ENCODE measurements at regions not wholly inside any gene's neighbourhood (a gene's known extent, or its start where the extent isn't known, plus 50 kb on each side); places are given as distances from the start of the nearest gene placed in this dataset.

DNA sequence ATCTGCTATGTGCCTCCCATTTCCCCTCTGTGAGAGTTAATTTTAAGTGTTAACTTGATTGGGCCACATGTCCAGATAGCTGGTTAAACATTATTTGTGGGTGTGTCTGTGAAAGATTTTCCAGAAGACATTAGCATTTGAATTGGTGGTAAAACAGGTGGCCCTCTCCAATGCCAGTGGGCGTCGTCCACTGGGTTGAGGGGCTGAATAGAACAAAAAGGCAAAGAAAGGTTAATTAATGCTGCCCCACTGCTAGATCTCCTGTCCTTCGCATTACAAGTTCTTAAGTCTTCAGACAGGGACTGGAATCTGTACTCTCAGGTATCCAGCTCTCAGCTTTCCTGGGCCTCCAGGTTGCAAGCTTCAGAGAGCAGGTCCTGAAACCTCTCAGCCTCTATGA, 1160.9 kb upstream of the LRRN3 start:
- no peak for DNase-seq (ENCODE audit: low spot score)
- in situ Hi-C loops (cut with HindIII; ENCODE audit: low sequenced_read_pairs): no loop called here

GRCh38 chr7:109939207-109939606, 1151.7 kb upstream of the LRRN3 start:
- in situ Hi-C loops (cut with HindIII; ENCODE audit: low sequenced_read_pairs): no loop called here
- no peak for DNase-seq (ENCODE audit: low spot score)

DNA sequence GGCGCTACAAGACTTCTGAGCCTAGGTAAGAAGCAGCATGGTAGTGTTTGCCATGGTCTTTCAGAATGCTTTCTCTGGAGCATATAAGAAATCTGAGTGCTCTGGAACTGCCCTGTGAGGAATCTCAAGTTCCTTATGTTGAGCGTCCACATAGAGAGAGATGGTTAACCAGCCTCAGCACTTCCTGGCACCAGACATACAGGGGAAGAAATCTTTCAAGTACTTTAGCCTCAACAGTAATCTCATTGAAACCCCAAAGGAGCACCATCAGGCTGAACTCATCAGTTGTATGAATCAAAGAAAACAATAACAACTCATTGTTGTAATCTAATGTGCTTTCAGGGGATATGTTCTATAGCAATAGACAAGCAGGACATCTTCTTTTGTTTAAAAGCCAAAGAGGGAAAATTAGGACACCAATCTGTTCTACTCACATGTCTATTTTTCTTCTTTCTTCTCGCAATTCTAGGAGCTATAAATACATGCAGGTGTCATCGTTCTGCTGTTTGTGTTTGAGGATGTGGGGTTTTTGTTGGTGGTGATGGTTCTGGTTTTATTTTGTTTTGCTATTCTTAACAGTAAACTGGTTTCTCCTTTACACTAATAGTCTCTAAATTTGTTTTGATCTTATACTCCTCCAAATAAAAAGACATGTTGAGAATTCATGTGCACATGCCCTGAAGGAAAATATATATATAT, 1145.0 kb upstream of the LRRN3 start:
- no peak for DNase-seq (ENCODE audit: low spot score)
- in situ Hi-C loops (cut with HindIII; ENCODE audit: low sequenced_read_pairs): no loop called here

DNA sequence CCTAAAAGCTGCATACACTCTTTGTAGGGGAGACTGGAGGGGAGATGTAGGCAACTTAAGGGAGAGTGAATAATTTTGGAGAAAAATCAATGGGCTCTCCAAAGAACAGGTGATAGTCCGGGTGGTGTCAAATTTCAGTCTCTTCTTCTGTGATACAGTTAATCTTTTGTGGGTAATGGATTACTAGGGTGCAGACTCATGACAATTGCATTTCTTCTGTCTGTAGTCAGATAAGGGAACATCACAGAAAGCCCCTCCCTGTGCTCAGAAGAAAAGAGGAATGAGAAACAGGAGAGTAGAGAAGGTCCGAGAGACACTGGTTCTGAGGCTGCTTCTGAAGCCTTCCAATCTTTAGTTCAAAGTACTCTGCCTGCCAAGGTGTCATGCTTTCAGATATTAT, 1140.7 kb upstream of the LRRN3 start:
- in situ Hi-C loops (cut with HindIII; ENCODE audit: low sequenced_read_pairs): no loop called here
- no peak for DNase-seq (ENCODE audit: low spot score)

DNA sequence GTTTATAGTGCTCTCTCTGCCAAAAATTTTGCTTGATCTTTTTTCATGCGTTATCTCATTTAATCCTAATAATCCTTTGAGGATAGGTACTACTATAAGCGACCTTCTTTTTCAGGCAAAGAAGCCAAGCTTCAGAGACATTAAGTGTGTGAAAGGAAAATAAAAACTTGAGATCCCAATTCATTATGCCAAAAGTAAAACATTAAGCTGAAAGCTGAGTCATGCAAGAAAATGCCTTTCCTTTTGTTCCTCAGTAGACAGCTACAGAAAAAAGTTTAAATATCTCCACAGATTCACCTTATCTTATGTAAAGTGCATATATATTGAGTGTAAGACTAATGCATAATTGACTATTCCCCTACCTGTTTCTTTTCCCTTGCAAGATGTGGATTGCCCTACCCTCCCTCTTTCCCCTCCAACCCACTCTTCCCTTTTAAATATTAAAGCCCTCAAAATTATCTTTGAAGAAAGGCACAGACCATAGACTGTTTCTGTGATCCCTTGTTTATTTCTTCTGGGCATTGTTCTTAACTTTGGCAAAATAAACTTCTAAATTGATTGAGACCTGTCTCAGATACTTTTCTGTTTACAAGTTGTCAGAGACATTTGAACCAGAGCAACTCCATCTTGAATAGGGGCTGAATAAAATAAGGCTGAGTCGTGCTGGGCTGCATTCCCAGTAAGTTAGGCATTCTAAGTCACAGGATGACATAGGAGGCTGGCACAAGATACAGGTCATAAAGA, 1139.9 kb upstream of the LRRN3 start:
- DNase-seq (ENCODE audit: low spot score): no peak
- in situ Hi-C loops (cut with HindIII; ENCODE audit: low sequenced_read_pairs): no loop called here

DNA sequence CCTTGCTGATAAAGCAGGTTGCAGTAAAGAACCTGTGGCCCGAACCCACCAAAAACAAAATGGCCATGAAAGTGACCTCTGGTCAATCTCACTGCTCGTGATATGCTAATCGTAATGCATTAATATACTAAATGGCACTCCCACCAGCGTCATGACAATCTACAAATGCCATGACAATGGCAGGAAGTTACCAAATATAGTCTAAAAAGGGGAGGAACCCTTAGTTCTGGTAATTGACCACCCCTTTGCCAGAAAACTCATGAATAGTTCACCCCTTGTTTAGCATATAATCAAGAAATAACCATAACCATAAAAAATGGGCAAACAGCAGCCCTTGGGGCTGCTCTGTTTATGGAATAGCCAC, 1139.4 kb upstream of the LRRN3 start:
- in situ Hi-C loops (cut with HindIII; ENCODE audit: low sequenced_read_pairs): no loop called here
- DNase-seq (ENCODE audit: low spot score): no peak

DNA sequence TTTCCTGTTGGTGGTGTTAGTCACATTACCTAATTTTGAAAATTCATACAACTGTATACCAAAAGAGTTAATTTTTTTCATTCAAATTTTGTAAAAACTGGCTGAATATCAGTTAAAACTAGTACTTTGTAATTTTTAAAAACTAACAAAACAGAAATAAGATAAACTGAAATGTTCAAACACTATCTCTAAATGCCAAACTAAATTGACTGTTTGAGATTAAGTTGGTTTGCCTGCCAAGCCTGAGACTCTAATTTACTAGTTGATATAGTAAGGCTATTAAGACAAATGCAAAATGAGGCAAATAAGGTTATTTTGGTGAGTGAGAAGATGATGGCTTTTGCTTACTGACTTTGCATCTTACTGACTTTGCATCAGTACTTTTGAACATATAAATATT, 1134.9 kb upstream of the LRRN3 start:
- no peak for DNase-seq (ENCODE audit: low spot score)
- in situ Hi-C loops (cut with HindIII; ENCODE audit: low sequenced_read_pairs): no loop called here

GRCh38 chr7:109956916-109957315, 1134.0 kb upstream of the LRRN3 start:
- no peak for DNase-seq (ENCODE audit: low spot score)
- in situ Hi-C loops (cut with HindIII; ENCODE audit: low sequenced_read_pairs): no loop called here

- in situ Hi-C loops (cut with HindIII; ENCODE audit: low sequenced_read_pairs): no loop called here
- no peak for DNase-seq (ENCODE audit: low spot score)
Observed at GRCh38 chr7:109963741-109964140, 1127.2 kb upstream of the LRRN3 start.

- no peak for DNase-seq (ENCODE audit: low spot score)
Observed at GRCh38 chr7:109964780-109965179, 1126.1 kb upstream of the LRRN3 start.

DNA sequence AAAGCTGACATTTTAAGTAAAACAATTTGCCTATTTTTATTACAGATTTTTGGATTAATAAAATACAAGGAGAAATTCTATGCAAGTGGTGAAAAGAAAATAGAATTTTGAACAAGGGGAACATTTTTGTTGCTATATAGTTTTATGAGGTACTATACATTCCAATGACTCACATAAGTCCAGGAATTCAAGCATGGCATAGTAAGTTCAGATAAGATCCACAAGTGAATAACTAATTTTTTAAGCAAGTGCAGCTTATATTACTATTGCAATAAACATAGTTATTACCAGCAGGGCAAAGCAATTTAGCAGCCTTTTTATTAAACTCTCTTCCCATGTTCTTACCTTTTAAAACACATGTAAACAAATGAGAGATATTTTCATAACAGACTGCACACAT, 1123.5 kb upstream of the LRRN3 start:
- in situ Hi-C loops (cut with HindIII; ENCODE audit: low sequenced_read_pairs): no loop called here
- no peak for DNase-seq (ENCODE audit: low spot score)

More at GRCh38 chr7:109964780-109965179, 1126.1 kb upstream of the LRRN3 start:
- in situ Hi-C loops (cut with HindIII; ENCODE audit: low sequenced_read_pairs): no loop called here

DNA sequence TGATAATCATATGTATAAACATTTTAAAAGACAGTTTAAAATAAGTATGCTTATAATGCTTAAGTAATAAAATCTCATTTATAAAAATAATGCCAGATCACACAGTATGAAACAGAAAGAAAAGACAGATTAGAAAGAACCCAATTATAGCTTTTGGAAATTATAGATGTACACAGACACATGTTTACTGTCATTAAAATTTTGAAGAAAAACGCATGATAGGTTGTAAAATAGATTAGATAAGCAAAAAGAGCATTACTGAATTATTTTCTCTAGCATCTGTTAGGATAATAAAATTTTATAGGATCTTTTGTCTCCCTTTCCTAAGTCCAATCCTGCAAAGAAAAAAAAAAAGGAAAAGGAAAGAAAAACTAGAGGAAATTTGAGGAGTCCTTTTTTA, 1107.3 kb upstream of the LRRN3 start:
- no peak for DNase-seq (ENCODE audit: low spot score)
- in situ Hi-C loops (cut with HindIII; ENCODE audit: low sequenced_read_pairs): no loop called here

GRCh38 chr7:109984729-109985128, 1106.2 kb upstream of the LRRN3 start:
- in situ Hi-C loops (cut with HindIII; ENCODE audit: low sequenced_read_pairs): no loop called here
- no peak for DNase-seq (ENCODE audit: low spot score)

GRCh38 chr7:109986701-109987100, 1104.2 kb upstream of the LRRN3 start:
- in situ Hi-C loops (cut with HindIII; ENCODE audit: low sequenced_read_pairs): no loop called here
- DNase-seq (ENCODE audit: low spot score): no peak

DNA sequence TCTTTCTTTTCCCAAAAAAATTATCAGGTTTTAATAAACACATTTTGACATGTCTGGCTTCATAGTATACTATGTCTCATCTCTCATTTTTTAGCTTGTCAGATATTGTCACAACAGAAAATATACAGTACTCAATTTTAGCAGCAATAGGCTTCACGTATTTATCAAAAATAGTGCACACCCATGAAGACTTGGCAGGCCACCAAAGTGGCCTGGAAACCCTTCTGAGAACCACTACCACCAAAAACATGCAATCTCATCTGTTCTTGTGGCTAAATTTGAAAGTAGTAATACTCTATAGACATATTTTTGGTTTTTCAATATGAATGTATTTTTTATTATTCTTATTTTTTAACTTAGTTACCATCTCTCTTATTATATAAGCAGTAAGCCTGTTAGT, 1094.5 kb upstream of the LRRN3 start:
- DNase-seq (ENCODE audit: low spot score): no peak
- in situ Hi-C loops (cut with HindIII; ENCODE audit: low sequenced_read_pairs): no loop called here

GRCh38 chr7:109996927-109997326, 1094.0 kb upstream of the LRRN3 start:
- no peak for DNase-seq (ENCODE audit: low spot score)
- in situ Hi-C loops (cut with HindIII; ENCODE audit: low sequenced_read_pairs): no loop called here

DNA sequence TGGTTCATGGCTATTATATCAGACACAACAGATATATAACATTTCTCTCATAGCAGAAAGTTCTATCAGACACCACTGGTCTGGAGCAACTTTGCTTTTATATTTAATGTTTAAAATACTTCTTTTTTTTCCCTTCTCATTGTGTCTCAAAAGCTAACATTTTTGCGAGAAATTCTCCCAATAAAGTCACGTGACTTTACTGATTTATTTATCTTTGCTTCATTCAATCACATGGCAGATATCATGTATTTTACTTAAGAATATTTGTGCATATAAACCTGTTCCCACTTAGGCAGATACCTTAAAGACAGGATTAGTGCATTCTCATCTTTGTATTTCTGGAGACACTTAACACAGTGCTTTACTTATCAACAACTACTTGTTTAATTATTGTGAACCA, 1093.1 kb upstream of the LRRN3 start:
- in situ Hi-C loops (cut with HindIII; ENCODE audit: low sequenced_read_pairs): no loop called here
- DNase-seq (ENCODE audit: low spot score): no peak

DNA sequence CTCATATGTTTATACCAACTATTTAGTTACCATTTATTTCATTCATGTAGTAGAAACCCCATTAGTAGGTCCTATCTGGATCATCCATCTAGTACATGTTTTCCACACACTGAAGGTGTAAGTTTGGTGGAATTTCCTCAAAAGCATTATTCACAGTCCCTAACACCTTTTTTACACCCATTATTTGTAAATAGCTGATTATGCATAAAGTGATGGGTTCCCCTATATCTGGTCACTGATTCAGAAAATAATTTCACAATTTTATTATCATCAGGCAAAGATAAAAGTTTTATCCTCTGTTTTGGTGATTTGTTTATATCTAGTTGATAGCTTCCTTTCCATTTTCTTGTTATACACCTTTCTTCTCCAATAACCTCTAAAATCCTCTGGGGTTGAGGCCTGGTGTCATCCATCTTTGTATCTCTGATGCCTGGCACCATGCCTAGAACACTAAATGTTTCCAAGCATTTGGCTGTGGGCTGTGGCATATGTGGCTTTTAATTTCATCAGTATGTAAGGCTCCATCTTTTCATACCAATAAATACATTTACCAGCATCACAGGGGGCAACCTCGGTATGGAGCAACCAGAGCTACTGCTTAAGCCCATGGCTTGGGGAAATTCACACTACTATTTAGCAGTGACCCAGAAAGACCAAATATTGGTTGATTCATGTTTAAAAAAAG, 1089.5 kb upstream of the LRRN3 start:
- no peak for DNase-seq (ENCODE audit: low spot score)
- in situ Hi-C loops (cut with HindIII; ENCODE audit: low sequenced_read_pairs): no loop called here

GRCh38 chr7:110003827-110004226, 1087.1 kb upstream of the LRRN3 start:
- in situ Hi-C loops (cut with HindIII; ENCODE audit: low sequenced_read_pairs): no loop called here
- DNase-seq (ENCODE audit: low spot score): no peak

GRCh38 chr7:110007320-110008063, 1083.4 kb upstream of the LRRN3 start:
- in situ Hi-C loops (cut with HindIII; ENCODE audit: low sequenced_read_pairs): no loop called here
- no peak for DNase-seq (ENCODE audit: low spot score)

All from G401 (cell line).